GM19025 (cell line): ENCODE measurements at regions not wholly inside any gene's neighbourhood (a gene's known extent, or its start where the extent isn't known, plus 50 kb on each side); places are given as distances from the start of the nearest gene placed in this dataset.

Experiments used
- ATAC-seq: cut with Tn5 transposase; IDR thresholded peaks from one replicate; pipeline ENCODE4 v1.9.1; 2021; ENCODE audit warnings: mild to moderate bottlenecking, low read depth, moderate library complexity; ENCODE audit not compliant: unreplicated experiment

- no peak for ATAC-seq
Measured at GRCh38 chr11:92879086-92879485, 90.4 kb upstream of the MTNR1B start.

GRCh38 chr11:92880381-92880780 lies 89.1 kb upstream of the MTNR1B start:
- ATAC-seq, result no peak

DNA sequence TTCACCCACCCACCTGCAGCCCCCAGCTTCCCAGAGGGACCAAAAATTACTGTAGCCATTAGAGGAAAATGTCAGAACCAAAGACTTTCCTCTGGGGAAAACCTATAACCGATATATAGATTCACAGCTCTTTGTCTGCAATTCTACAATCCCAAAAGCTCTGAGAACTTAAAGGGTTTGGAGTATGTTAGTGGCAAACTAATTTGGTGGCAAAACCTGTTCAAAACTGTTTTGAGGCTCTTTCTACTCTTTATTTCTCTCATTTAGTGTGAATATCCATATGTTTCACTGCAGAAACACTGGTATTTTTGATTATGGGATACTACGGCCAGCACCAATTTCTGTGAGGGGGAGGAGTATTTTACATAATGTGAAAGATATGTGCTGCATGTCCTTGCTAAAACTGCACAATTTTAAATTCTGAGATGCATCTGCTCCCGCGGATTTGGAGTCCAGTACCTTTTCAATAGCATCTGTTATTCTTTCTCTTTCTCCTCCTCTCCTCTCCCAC lies 87.5 kb upstream of the MTNR1B start:
- ATAC-seq, result no peak

- ATAC-seq, result no peak
Measured at GRCh38 chr11:92882828-92883611, 86.4 kb upstream of the MTNR1B start.

DNA sequence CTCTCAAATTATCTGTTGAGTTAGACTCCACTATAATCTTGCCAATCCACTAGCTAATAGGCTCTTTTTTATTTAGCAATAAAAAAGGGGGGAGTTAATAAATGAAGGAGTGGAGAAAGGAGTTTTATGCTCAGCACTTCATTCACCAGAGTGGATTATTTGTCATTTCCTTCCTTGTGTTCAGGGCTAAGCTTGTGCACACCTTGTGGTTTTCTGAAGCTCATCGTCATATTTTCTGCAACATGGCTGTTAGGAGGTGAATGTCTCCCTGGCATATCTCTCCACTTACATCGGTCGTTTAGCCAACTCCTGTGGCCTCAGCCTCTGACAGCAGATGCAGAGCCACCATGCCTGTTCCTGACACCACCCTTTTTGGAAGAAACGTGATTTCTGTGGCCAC lies 83.9 kb upstream of the MTNR1B start:
- no peak for ATAC-seq

- ATAC-seq, result peak; percentile 78
Measured at GRCh38 chr11:92886243-92886905, 83.1 kb upstream of the MTNR1B start.

- ATAC-seq, result no peak
Measured at GRCh38 chr11:92888696-92889095, 80.8 kb upstream of the MTNR1B start.

GRCh38 chr11:92890846-92891245 lies 78.6 kb upstream of the MTNR1B start:
- ATAC-seq, result no peak

- ATAC-seq, result no peak
Measured at GRCh38 chr11:92892802-92893684, 76.4 kb upstream of the MTNR1B start.

GRCh38 chr11:92894197-92894596 lies 75.3 kb upstream of the MTNR1B start:
- no peak for ATAC-seq

DNA sequence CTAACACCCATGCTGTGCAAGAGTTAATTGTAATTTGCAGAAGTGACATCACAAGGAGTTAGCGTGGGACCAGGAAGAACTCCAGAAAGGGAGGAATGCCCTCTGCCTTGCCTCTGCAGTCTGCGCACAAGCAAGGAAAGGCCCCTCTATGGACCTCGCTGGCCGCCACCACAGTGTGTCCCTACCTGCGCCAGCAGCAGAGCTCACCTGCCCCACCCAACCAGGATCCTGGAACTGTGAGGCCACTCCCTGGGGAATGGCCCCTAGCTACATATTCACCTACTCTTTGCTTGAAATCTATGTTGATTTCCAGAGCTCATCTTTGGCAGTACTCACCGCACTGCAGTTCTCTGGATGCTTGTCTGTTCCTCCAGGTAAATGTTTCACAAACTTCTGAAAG lies 72.0 kb upstream of the MTNR1B start:
- no peak for ATAC-seq

DNA sequence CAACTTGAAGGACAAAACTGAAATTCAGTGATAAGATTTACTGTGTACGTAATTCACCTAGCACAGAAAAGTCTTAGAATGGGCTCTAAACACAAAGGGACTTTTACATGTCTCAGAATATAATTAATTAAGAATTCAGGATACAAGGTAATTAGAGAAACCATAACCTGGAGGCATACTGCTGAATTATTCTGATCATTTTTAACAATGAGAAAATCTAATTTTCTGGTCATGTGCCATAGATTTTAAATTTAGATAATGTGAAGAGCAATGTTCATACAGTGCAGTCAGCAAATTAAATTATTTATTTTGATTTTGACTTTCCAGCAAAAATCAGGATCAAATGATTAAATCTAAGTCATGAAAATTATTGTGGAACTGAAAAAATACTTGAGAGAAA lies 67.0 kb upstream of the MTNR1B start:
- no peak for ATAC-seq

- ATAC-seq, result no peak
Measured at GRCh38 chr11:92907671-92908070, 61.8 kb upstream of the MTNR1B start.

GRCh38 chr11:92909214-92909613 lies 60.2 kb upstream of the MTNR1B start:
- no peak for ATAC-seq

DNA sequence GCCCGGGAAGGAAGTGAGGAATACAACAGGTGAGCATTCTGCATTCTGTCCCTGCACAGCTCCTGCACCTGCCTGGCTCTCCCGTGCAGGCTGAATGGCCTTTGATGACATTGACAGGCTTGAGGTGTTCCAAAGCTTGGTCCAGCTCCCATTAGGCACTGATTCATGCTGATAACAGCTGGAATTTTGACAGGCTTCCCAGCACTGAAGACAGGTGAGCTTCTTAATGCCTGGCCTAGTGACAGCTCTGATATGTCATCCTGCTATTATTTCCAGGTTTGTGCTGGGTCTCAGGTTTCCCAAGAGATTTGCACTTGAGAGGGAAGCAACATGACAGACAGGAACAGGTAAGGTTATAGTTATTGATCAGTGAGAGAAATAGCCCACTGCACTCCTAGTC lies 58.0 kb upstream of the MTNR1B start:
- ATAC-seq, result no peak

- no peak for ATAC-seq
Measured at GRCh38 chr11:92915551-92915950, 53.9 kb upstream of the MTNR1B start.

DNA sequence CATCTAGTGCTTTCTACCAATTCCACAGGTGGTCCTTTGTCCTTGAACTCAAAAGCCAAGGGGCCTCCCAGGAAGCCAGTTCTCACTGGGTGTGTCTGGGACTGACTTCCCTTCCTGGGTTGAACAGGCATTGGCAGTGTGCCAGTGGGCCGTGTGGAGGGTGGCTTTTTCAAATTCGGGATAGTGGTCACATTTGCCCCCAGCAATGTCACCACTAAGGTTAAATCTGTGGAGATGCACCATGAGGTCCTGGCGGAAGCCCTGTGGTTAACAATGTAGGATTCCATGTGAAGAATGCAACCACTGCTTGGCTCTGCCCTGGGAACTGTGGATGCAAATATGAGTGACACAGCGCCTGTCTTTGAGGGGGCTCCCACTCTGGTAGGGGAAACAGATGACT lies 53.2 kb upstream of the MTNR1B start:
- no peak for ATAC-seq

- ATAC-seq, result no peak
Measured at GRCh38 chr11:92917927-92918326, 51.5 kb upstream of the MTNR1B start.

GRCh38 chr11:92919048-92919447 lies 50.4 kb upstream of the MTNR1B start:
- no peak for ATAC-seq
